ENCODE measurements at regions not wholly inside any gene's neighbourhood (a gene's known extent, or its start where the extent isn't known, plus 50 kb on each side); places are given as distances from the start of the nearest gene placed in this dataset.

GRCh38 chr19:31717269-31717923, 368.2 kb upstream of the TSHZ3 start:
- no peak for DNase-seq

- DNase-seq, result no peak
Observed at GRCh38 chr19:31718032-31718431, 368.8 kb upstream of the TSHZ3 start.

- no peak for DNase-seq
Observed at GRCh38 chr19:31718898-31719297, 369.7 kb upstream of the TSHZ3 start.

- DNase-seq, result no peak
Observed at GRCh38 chr19:31723101-31723500, 373.9 kb upstream of the TSHZ3 start.

GRCh38 chr19:31725051-31725450, 375.8 kb upstream of the TSHZ3 start:
- no peak for DNase-seq

- DNase-seq, result no peak
Observed at GRCh38 chr19:31727536-31727935, 378.3 kb upstream of the TSHZ3 start.

GRCh38 chr19:31730270-31730669, 381.0 kb upstream of the TSHZ3 start:
- no peak for DNase-seq

- DNase-seq, result no peak
Observed at GRCh38 chr19:31733591-31733990, 384.4 kb upstream of the TSHZ3 start.

- no peak for DNase-seq
Observed at GRCh38 chr19:31742249-31742648, 393.0 kb upstream of the TSHZ3 start.

GRCh38 chr19:31745731-31746130, 396.5 kb upstream of the TSHZ3 start:
- no peak for DNase-seq

GRCh38 chr19:31749231-31749630, 400.0 kb upstream of the TSHZ3 start:
- no peak for DNase-seq

GRCh38 chr19:31759359-31759758, 410.1 kb upstream of the TSHZ3 start:
- DNase-seq, result no peak

GRCh38 chr19:31761281-31761913, 412.2 kb upstream of the TSHZ3 start:
- no peak for DNase-seq

GRCh38 chr19:31770223-31770622, 421.0 kb upstream of the TSHZ3 start:
- DNase-seq, result no peak

GRCh38 chr19:31772915-31773314, 423.7 kb upstream of the TSHZ3 start:
- no peak for DNase-seq

GRCh38 chr19:31781542-31781941, 432.3 kb upstream of the TSHZ3 start:
- DNase-seq, result no peak

- DNase-seq, result no peak
Observed at GRCh38 chr19:31783592-31783991, 434.4 kb upstream of the TSHZ3 start.

GRCh38 chr19:31784671-31785101, 435.4 kb upstream of the TSHZ3 start:
- no peak for DNase-seq

GRCh38 chr19:31801611-31802010, 452.4 kb upstream of the TSHZ3 start:
- DNase-seq, result no peak

- no peak for DNase-seq
Observed at GRCh38 chr19:31803835-31804446, 454.7 kb upstream of the TSHZ3 start.

- DNase-seq, result no peak
Observed at GRCh38 chr19:31804668-31805067, 455.4 kb upstream of the TSHZ3 start.

- DNase-seq, result no peak
Observed at GRCh38 chr19:31810536-31811109, 461.4 kb upstream of the TSHZ3 start.

- DNase-seq, result no peak
Observed at GRCh38 chr19:31817971-31818797, 468.9 kb upstream of the TSHZ3 start.
